ENCODE measurements at regions not wholly inside any gene's neighbourhood (a gene's known extent, or its start where the extent isn't known, plus 50 kb on each side); places are given as distances from the start of the nearest gene placed in this dataset.
"Not testable (repeated sequence)": the region's sequence is repeated elsewhere in the genome, so short reads cannot be mapped to it uniquely, and the experiment has no call there.

DNA sequence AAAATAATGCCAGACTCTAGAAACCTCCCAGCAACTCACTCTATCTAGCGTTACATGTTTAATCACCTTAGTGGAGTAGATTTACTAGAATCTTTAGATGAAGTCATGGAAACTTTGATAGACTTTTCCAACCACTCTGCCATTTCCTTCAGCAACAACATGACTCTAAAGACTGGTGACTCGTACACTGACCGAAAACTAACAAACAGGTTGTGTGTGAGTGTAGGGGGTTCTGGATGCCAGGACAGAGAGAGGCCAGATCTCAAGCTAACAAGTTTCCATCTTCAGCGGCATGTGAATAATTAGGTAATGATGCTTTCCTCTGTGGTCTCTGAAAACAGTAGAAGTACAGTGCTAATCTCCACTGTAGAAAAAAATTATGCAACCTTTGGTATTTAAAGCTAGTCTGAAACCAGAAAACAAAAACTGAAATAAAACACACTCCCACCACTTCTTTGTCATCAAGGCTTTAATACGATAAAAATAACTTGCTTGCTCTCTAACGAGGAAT is 286.4 kb downstream of the PRDM5 start:
- no peak for DNase-seq

DNA sequence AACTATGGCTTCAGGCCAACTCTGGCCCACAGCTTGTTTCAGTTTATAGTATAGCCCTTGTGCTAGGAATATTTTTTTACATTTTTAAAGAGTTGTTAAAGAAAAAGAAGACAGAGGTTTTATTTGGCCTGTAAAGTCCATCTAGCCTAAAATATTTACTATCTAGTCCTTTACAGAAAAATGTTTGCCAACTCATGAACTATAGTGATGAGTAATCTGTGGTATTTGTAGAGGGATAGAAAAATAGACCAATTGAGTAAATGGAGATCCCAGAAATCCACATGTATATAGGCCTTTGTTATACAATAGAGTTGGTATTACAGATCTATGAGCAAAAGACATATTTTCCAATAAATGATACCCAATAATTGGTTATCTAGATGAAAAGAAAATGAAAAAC is 288.7 kb downstream of the PRDM5 start:
- no peak for DNase-seq

DNA sequence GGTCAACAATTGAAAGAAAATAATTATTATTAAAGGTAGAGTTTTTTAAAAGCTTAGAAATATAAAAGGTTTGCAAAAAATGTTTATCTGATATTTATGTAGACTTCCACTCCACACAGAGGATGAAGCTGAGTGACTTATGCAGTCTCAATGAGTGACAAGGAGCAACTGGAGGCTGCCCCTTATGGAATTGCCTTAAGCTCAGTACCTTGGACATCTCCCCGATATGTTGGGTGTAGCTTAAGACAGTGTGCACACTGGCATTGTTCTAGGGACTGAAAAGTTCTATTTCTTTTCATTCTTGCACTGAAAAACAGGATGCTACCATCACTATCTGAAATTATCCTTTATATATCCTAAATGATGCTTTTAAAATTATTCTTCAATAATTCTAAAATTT is 292.1 kb downstream of the PRDM5 start:
- no peak for DNase-seq

DNA sequence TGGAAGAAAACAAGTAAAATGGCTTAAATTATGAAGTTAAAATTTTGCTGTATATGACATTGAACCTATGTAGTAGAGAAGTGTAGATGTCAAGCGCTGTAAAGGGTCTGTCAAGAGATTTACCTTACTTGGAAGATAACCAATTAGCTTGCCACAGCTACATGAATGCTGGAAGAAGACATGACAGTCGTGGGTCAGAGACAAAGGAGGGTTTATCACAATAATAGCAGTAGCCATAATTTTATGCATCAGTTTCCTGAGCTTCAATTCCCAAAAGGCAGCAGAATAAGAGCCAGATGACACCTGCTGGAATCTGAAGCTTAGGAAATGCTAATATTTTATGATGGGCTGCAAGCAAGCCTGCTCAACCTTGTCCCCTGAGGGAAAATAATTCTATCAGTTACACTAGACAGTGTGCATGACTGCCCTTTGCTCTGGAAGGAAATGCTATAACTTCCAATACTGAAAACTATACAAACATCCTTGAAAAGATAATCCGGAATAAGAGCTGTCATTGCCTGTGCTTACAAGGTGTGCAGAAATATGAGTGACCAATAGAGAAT is 292.9 kb downstream of the PRDM5 start:
- DNase-seq = no peak

DNA sequence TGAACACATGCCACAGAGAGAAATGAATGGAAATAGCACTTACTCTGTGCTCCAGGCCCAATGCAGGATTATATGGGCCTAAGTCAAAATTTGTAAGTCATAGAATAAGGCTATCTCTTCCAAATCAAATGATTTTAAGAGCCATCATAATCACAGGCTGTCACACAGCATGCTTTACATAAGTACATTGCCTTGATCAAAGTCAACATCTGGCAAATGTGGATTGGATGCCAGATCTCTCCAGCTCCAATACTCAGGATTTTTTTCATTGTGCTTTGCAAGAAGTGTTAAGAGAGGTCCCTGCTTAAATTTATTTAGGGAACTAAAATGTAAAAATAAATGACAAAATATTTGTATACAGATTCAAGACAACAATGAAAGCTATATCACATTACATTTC is 299.9 kb downstream of the PRDM5 start:
- DNase-seq = no peak

DNA sequence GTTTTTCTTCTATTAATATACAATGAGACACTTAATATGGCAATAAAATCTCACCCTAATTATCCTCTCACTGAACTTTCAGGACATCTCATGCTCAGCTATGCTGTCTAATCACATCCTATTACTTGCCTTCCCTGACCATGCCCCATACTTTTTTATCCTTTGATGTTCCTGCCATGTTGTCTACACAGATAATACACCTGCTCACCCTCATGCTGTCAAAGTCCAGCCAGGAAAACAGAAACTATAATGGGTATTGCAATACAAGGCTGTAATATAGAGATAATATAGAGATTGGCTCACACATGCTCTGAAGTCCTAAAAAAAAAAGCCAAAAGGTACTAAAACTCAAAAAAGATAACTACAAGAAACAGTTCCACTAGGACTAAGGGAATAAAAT is 305.4 kb downstream of the PRDM5 start:
- DNase-seq = no peak

DNA sequence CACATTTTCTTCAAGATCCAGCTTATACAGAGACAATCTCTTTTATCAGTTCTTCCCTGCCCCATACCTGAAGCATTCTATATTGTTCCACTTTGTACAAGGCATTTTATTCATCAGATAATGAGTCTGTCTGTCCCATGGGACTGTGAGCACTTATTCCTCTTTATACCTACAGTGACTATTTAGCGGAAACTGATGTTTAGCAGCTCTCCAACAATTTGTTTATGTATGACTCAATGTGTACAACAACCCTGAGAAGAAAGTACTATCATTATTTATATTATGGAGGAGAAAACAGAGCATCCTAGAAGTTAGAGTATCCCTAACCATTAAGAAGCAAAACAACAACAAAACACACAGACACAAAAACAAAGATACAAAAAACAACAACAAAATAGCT is 306.5 kb downstream of the PRDM5 start:
- no peak for DNase-seq

DNA sequence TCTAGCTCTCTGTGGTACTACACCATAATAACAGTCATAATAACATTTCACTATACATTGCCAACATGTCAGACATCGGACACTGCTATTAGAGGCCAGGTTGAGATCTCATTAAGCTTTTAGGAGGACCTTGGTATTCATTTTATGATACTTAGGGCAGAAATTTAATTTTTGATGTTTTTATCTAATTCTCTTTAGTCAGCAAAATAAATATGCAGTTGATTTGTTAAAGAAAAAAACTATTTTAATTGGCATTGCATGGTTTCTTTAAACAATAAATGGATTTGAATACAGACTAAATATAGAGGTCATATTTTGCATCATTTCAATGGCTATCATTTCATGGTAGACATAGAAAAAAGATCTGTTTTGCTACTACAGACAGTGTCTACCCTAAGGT is 308.7 kb downstream of the PRDM5 start:
- no peak for DNase-seq

DNA sequence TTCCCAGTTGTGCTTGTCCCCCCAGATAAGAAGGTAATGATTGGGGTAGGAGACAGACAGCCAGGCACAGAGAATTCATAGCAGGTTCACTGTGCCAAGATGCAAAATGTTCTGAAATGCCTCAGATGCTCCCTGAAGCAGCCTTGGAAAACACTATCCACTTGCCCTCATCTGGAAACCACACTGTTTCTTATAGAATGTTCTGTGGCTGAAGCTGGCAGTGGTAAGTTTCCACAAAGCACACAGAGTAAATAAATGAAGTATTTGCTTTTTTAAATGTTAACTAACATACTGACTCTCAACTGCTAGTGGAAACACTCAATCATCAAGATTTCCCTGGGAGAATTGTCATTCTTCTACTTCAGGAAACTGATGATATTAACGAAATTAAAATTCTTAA is 311.4 kb downstream of the PRDM5 start:
- DNase-seq = no peak

DNA sequence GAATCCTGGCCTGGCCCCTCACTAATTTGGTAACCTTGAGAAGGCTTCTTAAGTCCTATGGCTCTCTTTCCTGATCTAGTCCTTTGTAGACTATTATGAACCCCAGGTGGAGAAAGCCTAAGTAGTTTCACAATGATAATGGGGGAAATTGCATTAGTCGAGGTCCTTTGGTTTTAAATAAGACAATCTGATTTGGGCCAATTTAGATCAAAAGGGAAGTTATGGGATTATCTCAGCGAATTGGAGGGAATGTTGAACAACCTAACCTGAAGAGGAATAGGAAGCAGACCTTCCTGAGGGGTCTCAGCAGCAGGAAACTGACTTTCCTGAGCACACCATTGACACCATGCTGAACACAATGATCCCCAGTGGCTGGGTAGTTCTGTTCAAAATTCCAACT is 331.5 kb downstream of the PRDM5 start:
- DNase-seq = no peak

DNA sequence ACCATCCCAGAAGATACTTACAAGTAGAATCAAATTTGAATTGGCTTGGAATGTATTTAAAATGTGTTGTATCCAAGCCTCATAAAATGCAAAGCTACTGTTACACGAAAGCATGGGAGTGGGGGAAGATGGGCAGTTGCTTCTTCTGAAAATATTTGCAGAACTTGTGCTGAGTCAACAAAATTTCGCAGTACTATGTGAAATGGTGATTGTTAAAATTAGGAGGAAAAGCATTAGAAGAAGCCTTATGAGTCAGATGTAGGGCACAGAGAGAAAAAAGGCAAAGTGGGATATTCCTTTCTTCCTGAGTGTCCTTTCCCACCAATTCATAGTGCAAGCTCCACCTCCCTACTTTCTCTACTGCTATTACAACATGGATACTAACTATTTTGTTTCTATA is 332.7 kb downstream of the PRDM5 start:
- no peak for DNase-seq

DNA sequence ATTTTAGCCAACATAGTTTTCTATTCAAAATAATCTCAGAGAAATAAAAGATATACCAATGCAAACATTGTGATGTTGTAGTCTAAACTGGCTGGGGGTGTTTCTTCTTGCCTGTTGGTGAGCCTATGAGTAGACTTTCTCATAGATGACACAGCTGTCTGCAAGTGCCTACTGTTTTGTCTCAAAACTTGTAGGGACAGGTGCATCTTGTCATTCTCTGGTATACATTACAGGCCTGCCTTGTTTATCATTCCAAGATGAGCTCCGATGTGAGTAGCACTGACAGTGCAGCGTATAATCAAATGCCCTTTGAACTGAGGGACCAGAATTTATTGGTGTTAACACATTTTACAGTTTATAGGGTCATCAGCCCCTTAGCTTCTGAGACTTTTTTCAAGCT is 353.8 kb downstream of the PRDM5 start:
- no peak for DNase-seq

DNA sequence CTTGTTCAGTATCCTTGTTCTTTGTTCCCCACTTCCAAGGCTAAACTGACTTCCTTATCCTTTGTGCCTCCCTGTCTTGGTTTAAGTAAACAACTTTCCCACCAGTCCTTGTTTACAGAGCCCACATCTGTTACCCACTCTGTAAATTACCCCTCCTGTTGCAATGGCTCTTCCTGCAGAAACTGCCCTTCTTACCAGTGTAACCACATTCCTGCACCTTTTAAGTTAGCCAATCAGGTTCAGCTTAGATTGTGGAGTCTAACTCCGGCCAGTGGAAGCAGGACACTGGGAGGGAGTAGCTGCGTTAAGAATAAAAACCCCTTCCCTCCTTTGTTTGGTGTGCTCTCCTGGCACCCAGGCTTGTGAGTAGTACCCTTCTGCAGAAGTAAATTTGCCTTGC is 360.9 kb downstream of the PRDM5 start:
- no peak for DNase-seq

DNA sequence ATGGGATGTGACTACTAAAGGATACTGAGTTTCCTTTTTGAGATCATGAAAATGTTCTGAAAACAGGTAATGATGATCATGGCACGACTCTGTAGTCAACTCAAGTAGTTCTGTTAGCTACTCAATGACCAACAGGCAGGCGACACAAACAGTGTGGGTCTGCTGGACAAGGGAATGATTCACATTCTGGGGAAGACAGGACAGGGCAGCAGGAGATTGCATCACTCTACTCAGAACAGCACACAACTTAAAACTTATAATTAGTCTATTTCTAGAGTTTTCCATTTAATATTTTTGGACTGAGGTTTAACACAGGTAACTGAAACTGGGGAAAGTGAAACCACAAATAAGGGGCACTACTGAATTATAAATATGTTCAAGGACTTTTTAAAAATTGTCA is 365.2 kb downstream of the PRDM5 start:
- no peak for DNase-seq

DNA sequence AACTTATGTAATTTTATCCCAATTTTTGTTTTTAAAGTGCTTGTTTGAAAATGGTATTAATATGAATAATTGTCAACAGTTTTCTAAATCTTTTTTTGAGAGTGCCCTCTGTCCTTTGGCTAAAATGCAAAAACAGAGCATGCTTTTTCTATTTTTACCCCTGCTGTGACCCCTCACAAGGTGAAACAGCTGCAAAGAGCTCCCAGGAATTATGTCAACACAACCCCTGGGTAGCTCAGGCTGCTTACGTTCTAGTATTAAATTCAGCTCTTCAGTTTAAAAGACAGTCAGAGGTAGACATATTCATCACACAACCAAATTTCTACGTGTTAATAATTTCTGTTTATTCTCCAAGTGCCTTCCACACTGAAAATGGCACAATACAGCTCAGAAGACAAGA is 367.5 kb downstream of the PRDM5 start:
- no peak for DNase-seq

DNA sequence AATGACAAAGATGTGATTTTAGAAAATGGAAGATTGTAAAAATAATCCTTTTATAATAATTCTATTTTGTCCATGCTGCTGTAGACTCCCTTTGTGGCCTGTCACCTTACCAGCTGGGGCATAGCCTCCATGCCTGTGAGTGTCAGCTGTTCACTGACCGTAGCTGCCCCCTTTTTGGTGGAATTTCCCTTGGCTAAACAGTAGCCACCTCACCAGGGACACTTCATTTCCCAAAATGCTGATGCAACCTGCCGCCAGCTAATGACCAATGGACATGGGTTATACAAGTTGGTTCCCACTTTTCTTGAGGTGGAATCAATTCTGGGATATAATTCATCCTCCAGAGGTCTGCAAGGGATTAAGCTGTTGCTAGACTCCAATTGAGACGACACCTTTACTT is 368.4 kb downstream of the PRDM5 start:
- no peak for DNase-seq

DNA sequence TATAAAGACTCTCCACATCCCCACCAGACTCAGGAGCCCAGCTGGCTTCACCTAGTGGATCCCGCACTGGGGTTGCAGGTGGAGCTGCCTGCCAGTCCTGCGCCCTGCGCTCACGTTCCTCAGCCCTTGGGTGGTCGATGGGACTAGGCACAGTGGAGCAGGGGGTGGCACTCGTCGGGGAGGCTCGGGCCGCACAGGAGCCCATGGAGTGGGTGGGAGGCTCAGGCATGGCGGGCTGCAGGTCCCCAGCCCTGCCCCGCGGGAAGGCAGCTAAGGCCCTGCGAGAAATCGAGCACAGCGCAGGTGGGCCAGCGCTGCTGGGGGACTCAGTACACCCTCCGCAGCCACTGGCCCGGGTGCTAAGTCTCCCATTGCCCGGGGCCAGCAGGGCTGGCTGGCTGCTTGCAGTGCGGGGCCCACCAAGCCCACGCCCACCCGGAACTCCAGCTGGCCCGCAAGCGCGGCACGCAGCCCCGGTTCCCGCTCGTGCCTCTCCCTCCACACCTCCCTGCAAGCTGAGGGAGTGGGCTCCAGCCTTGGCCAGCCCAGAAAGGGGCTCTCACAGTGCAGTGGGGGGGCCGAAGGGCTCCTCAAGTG is 371.8 kb downstream of the PRDM5 start:
- DNase-seq = not testable (repeated sequence)

DNA sequence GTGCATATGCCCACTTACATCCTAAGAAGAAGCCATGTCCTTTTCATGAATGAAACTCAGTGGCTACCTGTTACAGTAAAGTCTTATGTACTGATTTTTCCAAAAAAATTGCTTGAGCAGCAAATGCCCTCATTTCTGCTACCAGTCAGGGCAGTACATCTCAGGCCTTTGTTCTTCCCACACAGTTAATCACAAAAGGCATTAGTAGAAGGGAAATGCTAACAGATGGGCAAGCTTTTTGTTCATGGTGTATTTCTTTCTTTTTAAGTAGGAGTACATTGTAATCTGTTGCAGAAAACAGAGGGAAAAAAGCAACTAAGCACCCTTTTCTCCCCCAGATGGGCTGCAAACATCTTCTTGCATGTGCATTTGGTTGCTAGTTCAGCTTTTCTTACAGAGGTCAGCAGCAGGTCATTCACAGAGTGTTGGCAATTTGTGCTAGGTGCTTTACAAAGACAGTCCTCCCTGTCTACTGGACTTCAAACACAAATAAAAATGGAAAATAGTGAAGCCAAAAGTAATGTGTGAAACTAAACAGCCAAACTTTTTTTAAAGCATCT is 373.4 kb downstream of the PRDM5 start:
- no peak for DNase-seq

DNA sequence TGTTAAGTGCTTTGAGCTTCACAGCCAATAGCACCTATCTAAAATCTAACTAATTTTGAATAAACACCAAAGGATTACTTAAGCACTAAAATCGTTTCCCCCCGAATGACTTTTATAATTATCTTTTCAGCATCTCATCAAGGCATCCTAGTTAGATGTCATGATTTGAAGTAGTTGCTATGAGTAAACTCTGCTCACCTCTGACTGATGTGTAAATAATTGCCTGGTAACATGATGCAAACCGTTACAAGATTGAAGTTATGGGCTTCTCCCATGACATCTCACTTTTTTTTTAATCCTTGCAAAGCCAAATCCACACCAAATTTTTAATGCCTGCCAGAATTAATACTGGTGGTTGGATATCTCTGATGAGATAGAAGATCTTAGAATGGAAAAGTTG is 377.1 kb downstream of the PRDM5 start:
- DNase-seq = no peak

DNA sequence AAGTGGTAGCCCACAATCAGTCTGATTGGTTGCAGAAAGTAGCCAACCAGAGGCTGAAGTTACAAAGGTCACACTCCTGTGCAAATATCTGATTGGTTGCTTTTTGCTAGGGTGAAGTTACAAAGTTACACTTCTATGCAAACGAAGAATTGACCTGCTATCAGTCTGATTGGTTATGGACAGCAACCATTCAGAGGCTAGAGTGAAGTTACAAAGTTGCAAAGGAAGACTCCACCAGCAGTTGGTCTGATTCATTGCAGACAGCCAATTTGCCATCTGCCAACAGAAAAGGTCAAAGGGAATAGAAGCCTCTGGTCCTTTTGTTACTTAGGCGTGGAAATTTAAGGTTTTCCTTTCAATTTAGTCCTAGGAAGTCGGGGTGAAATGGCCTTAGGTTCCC is 377.7 kb downstream of the PRDM5 start:
- DNase-seq = no peak

DNA sequence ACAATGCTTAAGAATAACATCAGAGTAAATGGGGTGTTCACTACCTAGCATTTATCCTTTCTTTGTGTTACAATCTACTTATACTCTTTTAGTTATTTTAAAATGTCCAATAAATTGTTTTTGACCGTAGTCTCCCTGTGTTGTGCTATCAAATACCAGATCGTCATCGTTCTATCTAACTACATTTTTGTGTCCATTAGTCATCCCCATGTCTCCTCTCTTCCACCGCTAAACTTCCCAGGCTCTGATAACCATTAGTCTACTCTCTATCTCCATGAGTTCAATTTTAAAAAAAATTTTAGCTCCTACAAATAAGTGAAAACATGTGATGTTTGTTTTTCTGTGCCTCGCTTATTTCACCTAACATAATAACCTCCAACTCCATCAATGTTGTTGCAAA is 381.9 kb downstream of the PRDM5 start:
- DNase-seq = no peak

DNA sequence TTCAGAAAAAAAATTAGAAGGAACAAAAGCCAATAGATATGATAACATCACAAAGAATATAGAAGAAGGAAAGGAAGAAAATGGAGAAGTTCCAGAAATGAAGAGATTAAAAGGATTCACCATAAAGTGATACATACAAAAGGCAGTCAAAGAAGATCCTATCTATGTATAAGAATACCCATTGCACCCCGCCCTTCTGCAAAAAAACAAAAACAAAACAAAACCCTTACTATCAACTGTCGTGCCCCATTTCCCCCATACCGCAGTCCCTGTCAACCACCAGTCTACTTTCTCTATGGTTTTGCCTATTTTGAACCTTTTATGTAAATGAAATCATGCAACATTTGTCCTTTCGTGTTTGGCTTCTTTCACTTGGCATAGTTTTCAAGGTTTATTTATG is 385.6 kb downstream of the PRDM5 start:
- DNase-seq = no peak

DNA sequence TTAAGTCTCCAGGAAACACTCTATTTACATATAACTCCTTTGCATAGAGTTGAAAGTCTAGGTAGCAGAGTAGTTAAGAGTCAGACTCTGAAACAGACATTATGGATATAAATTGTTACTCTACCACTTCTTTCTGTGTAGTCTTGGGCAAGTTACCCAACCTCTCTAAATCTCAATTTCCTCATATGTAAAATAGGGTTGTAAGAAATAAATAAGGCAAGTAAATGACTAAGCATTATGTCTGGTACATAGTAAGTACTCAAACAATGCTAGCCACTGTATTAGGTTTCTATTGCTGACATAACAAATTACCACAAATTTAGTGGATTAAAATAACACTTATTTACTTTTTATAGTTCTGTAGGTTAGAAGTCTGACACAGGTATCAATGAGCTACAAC is 394.1 kb downstream of the PRDM5 start:
- DNase-seq = no peak

DNA sequence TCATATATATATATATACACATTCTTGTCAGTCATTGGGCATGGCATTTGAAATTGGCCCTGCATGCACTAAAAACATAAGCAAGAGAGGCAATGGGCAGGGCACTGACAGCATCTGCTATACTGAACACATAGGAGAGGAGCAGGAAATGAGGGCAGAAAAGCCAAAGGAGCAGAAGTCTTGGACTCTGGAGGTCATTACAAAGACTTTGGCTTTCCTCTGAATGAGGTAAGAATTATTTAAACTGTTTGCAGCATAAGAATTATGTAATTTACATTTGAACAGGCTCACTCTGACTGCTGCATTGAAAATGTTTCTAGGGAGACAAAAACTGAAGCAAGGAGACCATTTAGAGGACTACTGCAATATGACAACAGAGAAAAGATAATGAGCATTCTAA is 396.5 kb downstream of the PRDM5 start:
- DNase-seq = no peak

DNA sequence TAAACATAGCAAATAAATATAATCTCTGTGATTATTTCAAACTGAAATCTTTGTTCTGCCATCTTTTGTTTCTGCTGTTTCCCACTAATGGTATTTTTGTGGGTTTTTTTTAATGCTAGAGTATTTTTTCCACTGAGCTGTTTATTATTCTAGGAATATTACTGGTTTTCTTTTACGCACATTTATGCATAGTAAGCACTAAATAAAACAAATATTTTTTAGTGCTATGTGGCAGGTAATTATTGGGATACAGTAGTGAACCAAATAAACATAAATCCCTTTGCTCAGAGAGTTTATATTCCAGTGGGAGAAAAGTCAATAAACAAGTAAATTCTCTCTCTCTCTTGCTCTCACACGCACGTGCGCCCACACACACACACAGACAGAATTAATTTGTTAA is 397.4 kb downstream of the PRDM5 start:
- DNase-seq = no peak
